WTC11 (cell line): ENCODE measurements at regions not wholly inside any gene's neighbourhood (a gene's known extent, or its start where the extent isn't known, plus 50 kb on each side); places are given as distances from the start of the nearest gene placed in this dataset.

Experiments
- ATAC-seq: fragments of 200-7000 bp; cut with Tn5 transposase; 2 replicates; pipeline ENCODE4 v1.10.0; 2021; ENCODE audit warnings: mild to moderate bottlenecking, moderate library complexity
- CTCF ChIA-PET: fragments of 300-600 bp; sonication (Branson Sonifier 250); formaldehyde crosslinking; loops from one replicate; lab custom pipeline; 2021; ENCODE audit warnings: antibody characterized with exemption; lab: Charles Lee
- POLR2A ChIA-PET: fragments of 350-600 bp; sonication (Branson Sonifier 250); formaldehyde crosslinking; loops from one replicate; lab custom pipeline; 2021; ENCODE audit warnings: antibody characterized with exemption; lab: Charles Lee
- DNase-seq: peaks from one replicate; pipeline ENCODE4 v3.0.0; 2021; ENCODE audit warnings: low spot score
- H3K27ac Mint-ChIP-seq: 2 replicates; pipeline ENCODE4 v1.8.0; 2021; ENCODE audit warnings: mixed read lengths
- H3K27me3 Mint-ChIP-seq: 2 replicates; pipeline ENCODE4 v1.8.0; 2021; ENCODE audit warnings: low read depth, mild to moderate bottlenecking, moderate library complexity, mixed read lengths
- H3K36me3 Mint-ChIP-seq: 2 replicates; pipeline ENCODE4 v1.8.0; 2021; ENCODE audit warnings: mixed read lengths
- H3K4me1 Mint-ChIP-seq: 2 replicates; pipeline ENCODE4 v1.8.0; 2022; ENCODE audit warnings: mixed read lengths
- H3K4me3 Mint-ChIP-seq: 2 replicates; pipeline ENCODE4 v1.8.0; 2021; ENCODE audit warnings: mild to moderate bottlenecking, moderate library complexity, mixed read lengths
- H3K9me3 Mint-ChIP-seq: 2 replicates; pipeline ENCODE4 v1.8.0; 2021; ENCODE audit warnings: mixed read lengths
- ESRRA ChIP-seq: sonication (generic); formaldehyde crosslinking; IDR thresholded peaks from 2 replicates; pipeline ENCODE4 v1.8.1; 2022; ENCODE audit warnings: mild to moderate bottlenecking, missing genetic modification reagents, borderline replicate concordance
- FOXJ3 ChIP-seq: sonication (generic); formaldehyde crosslinking; IDR thresholded peaks from 2 replicates; pipeline ENCODE4 v1.9.0; 2021; ENCODE audit warnings: missing genetic modification reagents, mild to moderate bottlenecking, borderline replicate concordance
- FOXP1 ChIP-seq: sonication (generic); formaldehyde crosslinking; IDR thresholded peaks from 2 replicates; pipeline ENCODE4 v1.8.0; 2022; ENCODE audit warnings: missing genetic modification reagents, mild to moderate bottlenecking, moderate library complexity, borderline replicate concordance
- GTF2I ChIP-seq: fragments of 250-450 bp; sonication (Bioruptor Pico); conservative IDR thresholded peaks from 2 replicates; pipeline ENCODE4 v1.4.0; 2021; ENCODE audit warnings: mild to moderate bottlenecking
- MXD4 ChIP-seq: fragments of 250-450 bp; sonication (Bioruptor Pico); IDR thresholded peaks from 2 replicates; pipeline ENCODE4 v1.8.0; 2021; ENCODE audit warnings: mild to moderate bottlenecking, moderate library complexity, borderline replicate concordance
- TCF7 ChIP-seq: sonication (generic); formaldehyde crosslinking; IDR thresholded peaks from 2 replicates; pipeline ENCODE4 v1.8.0; 2022; ENCODE audit warnings: mild to moderate bottlenecking, low read depth, missing genetic modification reagents, moderate library complexity
- TEAD1 ChIP-seq: sonication (generic); formaldehyde crosslinking; IDR thresholded peaks from 2 replicates; pipeline ENCODE4 v1.8.0; 2022; ENCODE audit warnings: mild to moderate bottlenecking, missing genetic modification reagents
- ZNF416 ChIP-seq: fragments of 250-450 bp; sonication (Bioruptor Pico); IDR thresholded peaks from 2 replicates; pipeline ENCODE4 v1.9.0; 2021; ENCODE audit warnings: mild to moderate bottlenecking, inconsistent platforms
- ZNF671 ChIP-seq: fragments of 250-450 bp; sonication (Bioruptor Pico); IDR thresholded peaks from 2 replicates; pipeline ENCODE4 v1.8.0; 2021; ENCODE audit warnings: mild to moderate bottlenecking
- TF ChIP-seq, protein P1 (sequence below): fragments of 250-450 bp; sonication (Bioruptor Pico); IDR thresholded peaks from 2 replicates; pipeline ENCODE4 v1.9.0; 2021; ENCODE audit warnings: mild to moderate bottlenecking
- TF ChIP-seq, protein P2 (sequence below): sonication (generic); formaldehyde crosslinking; IDR thresholded peaks from 2 replicates; pipeline ENCODE4 v1.8.0; 2022; ENCODE audit warnings: mild to moderate bottlenecking, missing genetic modification reagents
- TF ChIP-seq, protein P3 (sequence below): sonication (generic); formaldehyde crosslinking; IDR thresholded peaks from 2 replicates; pipeline ENCODE4 v1.8.1; 2022; ENCODE audit warnings: low read depth, missing genetic modification reagents, borderline replicate concordance
- TF ChIP-seq, protein P4 (sequence below): fragments of 250-450 bp; sonication (Bioruptor Pico); IDR thresholded peaks from 2 replicates; pipeline ENCODE4 v2.1.2; 2022; ENCODE audit warnings: mild to moderate bottlenecking, moderate library complexity
- TF ChIP-seq, protein P5 (sequence below): fragments of 250-450 bp; sonication (Bioruptor Pico); IDR thresholded peaks from 2 replicates; pipeline ENCODE4 v1.8.0; 2021; ENCODE audit warnings: mild to moderate bottlenecking
- TF ChIP-seq, protein P6 (sequence below): sonication (generic); formaldehyde crosslinking; IDR thresholded peaks from 2 replicates; pipeline ENCODE4 v1.8.1; 2023; ENCODE audit warnings: mild to moderate bottlenecking, moderate library complexity, missing genetic modification reagents

DNA sequence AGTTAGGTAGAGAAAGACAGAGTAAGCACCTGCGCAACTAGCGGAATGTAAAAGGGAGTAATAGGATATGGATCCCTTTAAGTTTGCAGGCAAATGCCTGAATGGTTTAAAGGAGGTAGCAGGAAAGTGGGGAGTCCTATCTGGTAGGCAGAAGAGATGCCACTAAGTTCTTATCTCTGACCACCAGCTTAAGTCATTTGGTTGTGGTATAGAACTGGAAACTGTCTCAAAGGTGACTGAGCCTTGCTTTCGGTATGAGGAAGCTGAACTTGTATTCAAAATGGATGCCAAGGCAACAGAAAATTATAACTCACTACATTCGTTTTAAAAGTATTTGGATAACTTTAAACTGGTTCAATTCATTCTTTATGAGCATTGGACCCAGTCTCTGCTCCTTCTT lies 475.6 kb downstream of the DMRTA1 start (continued):
- TF ChIP-seq, protein P1, sequence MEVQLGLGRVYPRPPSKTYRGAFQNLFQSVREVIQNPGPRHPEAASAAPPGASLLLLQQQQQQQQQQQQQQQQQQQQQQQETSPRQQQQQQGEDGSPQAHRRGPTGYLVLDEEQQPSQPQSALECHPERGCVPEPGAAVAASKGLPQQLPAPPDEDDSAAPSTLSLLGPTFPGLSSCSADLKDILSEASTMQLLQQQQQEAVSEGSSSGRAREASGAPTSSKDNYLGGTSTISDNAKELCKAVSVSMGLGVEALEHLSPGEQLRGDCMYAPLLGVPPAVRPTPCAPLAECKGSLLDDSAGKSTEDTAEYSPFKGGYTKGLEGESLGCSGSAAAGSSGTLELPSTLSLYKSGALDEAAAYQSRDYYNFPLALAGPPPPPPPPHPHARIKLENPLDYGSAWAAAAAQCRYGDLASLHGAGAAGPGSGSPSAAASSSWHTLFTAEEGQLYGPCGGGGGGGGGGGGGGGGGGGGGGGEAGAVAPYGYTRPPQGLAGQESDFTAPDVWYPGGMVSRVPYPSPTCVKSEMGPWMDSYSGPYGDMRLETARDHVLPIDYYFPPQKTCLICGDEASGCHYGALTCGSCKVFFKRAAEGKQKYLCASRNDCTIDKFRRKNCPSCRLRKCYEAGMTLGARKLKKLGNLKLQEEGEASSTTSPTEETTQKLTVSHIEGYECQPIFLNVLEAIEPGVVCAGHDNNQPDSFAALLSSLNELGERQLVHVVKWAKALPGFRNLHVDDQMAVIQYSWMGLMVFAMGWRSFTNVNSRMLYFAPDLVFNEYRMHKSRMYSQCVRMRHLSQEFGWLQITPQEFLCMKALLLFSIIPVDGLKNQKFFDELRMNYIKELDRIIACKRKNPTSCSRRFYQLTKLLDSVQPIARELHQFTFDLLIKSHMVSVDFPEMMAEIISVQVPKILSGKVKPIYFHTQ (CRISPR knock-in tag), result no peak
- no peak for TF ChIP-seq MXD4 (CRISPR knock-in tag)

DNA sequence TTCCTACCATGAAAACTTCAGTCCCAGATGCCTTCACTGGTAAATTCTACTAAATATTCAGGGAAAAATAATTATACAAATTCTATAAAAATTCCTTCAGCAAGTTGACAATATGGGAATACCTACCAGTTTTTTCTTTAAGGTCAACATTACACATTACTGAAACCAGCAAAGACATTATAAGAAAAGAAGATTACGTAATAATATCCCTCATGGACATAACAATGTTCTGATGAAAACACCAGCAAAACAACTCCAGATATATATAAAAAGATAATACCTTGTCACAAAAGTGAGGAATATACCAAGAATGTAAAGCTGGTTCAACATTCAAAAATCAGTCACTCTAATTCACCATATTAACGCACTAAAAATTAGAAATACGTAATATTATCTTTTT lies 507.9 kb downstream of the DMRTA1 start:
- ChIA-PET CTCF (no interaction called here), POLR2A (no interaction called here)
- no peak for DNase-seq
- peaks cover 10% of the 10 kb centered on the region for H3K9me3 Mint-ChIP-seq
- no peak overlapping the region for H3K27ac Mint-ChIP-seq
- TF ChIP-seq, protein P2, sequence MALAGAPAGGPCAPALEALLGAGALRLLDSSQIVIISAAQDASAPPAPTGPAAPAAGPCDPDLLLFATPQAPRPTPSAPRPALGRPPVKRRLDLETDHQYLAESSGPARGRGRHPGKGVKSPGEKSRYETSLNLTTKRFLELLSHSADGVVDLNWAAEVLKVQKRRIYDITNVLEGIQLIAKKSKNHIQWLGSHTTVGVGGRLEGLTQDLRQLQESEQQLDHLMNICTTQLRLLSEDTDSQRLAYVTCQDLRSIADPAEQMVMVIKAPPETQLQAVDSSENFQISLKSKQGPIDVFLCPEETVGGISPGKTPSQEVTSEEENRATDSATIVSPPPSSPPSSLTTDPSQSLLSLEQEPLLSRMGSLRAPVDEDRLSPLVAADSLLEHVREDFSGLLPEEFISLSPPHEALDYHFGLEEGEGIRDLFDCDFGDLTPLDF (CRISPR knock-in tag), result no peak
- TF ChIP-seq ZNF416 (CRISPR knock-in tag) (no peak), ZNF671 (CRISPR knock-in tag) (no peak), FOXP1 (CRISPR knock-in tag) (no peak), ESRRA (CRISPR knock-in tag) (no peak), TCF7 (CRISPR knock-in tag) (no peak), FOXJ3 (no peak), TEAD1 (CRISPR knock-in tag) (no peak), GTF2I (CRISPR knock-in tag) (no peak)
- TF ChIP-seq, protein P3, sequence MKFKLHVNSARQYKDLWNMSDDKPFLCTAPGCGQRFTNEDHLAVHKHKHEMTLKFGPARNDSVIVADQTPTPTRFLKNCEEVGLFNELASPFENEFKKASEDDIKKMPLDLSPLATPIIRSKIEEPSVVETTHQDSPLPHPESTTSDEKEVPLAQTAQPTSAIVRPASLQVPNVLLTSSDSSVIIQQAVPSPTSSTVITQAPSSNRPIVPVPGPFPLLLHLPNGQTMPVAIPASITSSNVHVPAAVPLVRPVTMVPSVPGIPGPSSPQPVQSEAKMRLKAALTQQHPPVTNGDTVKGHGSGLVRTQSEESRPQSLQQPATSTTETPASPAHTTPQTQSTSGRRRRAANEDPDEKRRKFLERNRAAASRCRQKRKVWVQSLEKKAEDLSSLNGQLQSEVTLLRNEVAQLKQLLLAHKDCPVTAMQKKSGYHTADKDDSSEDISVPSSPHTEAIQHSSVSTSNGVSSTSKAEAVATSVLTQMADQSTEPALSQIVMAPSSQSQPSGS, result no peak
- TF ChIP-seq, protein P4, sequence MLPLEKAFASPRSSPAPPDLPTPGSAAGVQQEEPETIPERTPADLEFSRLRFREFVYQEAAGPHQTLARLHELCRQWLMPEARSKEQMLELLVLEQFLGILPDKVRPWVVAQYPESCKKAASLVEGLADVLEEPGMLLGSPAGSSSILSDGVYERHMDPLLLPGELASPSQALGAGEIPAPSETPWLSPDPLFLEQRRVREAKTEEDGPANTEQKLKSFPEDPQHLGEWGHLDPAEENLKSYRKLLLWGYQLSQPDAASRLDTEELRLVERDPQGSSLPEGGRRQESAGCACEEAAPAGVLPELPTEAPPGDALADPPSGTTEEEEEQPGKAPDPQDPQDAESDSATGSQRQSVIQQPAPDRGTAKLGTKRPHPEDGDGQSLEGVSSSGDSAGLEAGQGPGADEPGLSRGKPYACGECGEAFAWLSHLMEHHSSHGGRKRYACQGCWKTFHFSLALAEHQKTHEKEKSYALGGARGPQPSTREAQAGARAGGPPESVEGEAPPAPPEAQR (CRISPR knock-in tag), result no peak
- TF ChIP-seq, protein P5, sequence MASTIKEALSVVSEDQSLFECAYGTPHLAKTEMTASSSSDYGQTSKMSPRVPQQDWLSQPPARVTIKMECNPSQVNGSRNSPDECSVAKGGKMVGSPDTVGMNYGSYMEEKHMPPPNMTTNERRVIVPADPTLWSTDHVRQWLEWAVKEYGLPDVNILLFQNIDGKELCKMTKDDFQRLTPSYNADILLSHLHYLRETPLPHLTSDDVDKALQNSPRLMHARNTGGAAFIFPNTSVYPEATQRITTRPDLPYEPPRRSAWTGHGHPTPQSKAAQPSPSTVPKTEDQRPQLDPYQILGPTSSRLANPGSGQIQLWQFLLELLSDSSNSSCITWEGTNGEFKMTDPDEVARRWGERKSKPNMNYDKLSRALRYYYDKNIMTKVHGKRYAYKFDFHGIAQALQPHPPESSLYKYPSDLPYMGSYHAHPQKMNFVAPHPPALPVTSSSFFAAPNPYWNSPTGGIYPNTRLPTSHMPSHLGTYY (CRISPR knock-in tag), result no peak
- TF ChIP-seq, protein P6, sequence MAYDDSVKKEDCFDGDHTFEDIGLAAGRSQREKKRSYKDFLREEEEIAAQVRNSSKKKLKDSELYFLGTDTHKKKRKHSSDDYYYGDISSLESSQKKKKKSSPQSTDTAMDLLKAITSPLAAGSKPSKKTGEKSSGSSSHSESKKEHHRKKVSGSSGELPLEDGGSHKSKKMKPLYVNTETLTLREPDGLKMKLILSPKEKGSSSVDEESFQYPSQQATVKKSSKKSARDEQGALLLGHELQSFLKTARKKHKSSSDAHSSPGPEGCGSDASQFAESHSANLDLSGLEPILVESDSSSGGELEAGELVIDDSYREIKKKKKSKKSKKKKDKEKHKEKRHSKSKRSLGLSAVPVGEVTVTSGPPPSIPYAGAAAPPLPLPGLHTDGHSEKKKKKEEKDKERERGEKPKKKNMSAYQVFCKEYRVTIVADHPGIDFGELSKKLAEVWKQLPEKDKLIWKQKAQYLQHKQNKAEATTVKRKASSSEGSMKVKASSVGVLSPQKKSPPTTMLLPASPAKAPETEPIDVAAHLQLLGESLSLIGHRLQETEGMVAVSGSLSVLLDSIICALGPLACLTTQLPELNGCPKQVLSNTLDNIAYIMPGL (CRISPR knock-in tag), result no peak
- peaks cover 2% of the 10 kb centered on the region for H3K36me3 Mint-ChIP-seq
- H3K4me3 Mint-ChIP-seq, result no peak overlapping the region
- no peak for ATAC-seq
- peaks cover 14% of the 10 kb centered on the region for H3K4me1 Mint-ChIP-seq
- H3K27me3 Mint-ChIP-seq, result no peaks in the 10 kb centered on the region
